Type B pancreatic cell (in vitro differentiated cells): ENCODE measurements at regions not wholly inside any gene's neighbourhood (a gene's known extent, or its start where the extent isn't known, plus 50 kb on each side); places are given as distances from the start of the nearest gene placed in this dataset.
"Not testable (repeated sequence)": the region's sequence is repeated elsewhere in the genome, so short reads cannot be mapped to it uniquely, and the experiment has no call there.

ENCODE experiments used
- DNase-seq: peaks from one replicate; pipeline ENCODE4 v3.0.0; 2021; ENCODE audit warnings: mixed read lengths; ENCODE audit not compliant: unreplicated experiment; ENCODE audit errors: extremely low spot score
- H3K27ac Mint-ChIP-seq: 2 replicates; pipeline ENCODE4 v1.8.0; 2021; ENCODE audit warnings: mild to moderate bottlenecking, mixed read lengths
- H3K27me3 Mint-ChIP-seq: 2 replicates; pipeline ENCODE4 v1.8.0; 2021; ENCODE audit warnings: mixed read lengths
- H3K36me3 Mint-ChIP-seq: 2 replicates; pipeline ENCODE4 v1.8.0; 2021; ENCODE audit warnings: mixed read lengths
- H3K4me1 Mint-ChIP-seq: one replicate; pipeline ENCODE4 v1.8.0; 2021; ENCODE audit warnings: mixed read lengths; ENCODE audit not compliant: unreplicated experiment
- H3K4me3 Mint-ChIP-seq: 2 replicates; pipeline ENCODE4 v1.8.0; 2021; ENCODE audit warnings: mild to moderate bottlenecking, mixed read lengths
- H3K9me3 Mint-ChIP-seq: 2 replicates; pipeline ENCODE4 v1.8.0; 2021; ENCODE audit warnings: mixed read lengths

- not testable (repeated sequence) for H3K27ac Mint-ChIP-seq, DNase-seq
Measured at GRCh38 chr1:148432318-148432717, 50.8 kb downstream of the PPIAL4G start.

GRCh38 chr1:148429856-148430255 is 53.2 kb downstream of the PPIAL4G start:
- H3K9me3 Mint-ChIP-seq, H3K4me1 Mint-ChIP-seq, H3K4me3 Mint-ChIP-seq, DNase-seq, H3K27ac Mint-ChIP-seq, H3K27me3 Mint-ChIP-seq: not testable (repeated sequence)
- H3K36me3 Mint-ChIP-seq: peaks cover 38% of the 10 kb centered on the region

More at GRCh38 chr1:148432318-148432717, 50.8 kb downstream of the PPIAL4G start:
- not testable (repeated sequence) for H3K9me3 Mint-ChIP-seq, H3K27me3 Mint-ChIP-seq, H3K4me1 Mint-ChIP-seq, H3K4me3 Mint-ChIP-seq
- peaks cover 29% of the 10 kb centered on the region for H3K36me3 Mint-ChIP-seq

- DNase-seq, H3K27ac Mint-ChIP-seq, H3K4me3 Mint-ChIP-seq, H3K9me3 Mint-ChIP-seq, H3K27me3 Mint-ChIP-seq: not testable (repeated sequence)
- Mint-ChIP-seq H3K36me3 (peaks cover 40% of the 10 kb centered on the region), H3K4me1 (peaks cover 15% of the 10 kb centered on the region)
Measured at GRCh38 chr1:148426940-148427611, 56.0 kb downstream of the PPIAL4G start.

GRCh38 chr1:148426385-148426784 is 56.7 kb downstream of the PPIAL4G start:
- not testable (repeated sequence) for H3K4me3 Mint-ChIP-seq, H3K27ac Mint-ChIP-seq, H3K27me3 Mint-ChIP-seq, H3K9me3 Mint-ChIP-seq, DNase-seq
- H3K4me1 Mint-ChIP-seq: peaks cover 15% of the 10 kb centered on the region
- peaks cover 33% of the 10 kb centered on the region for H3K36me3 Mint-ChIP-seq

GRCh38 chr1:148424143-148425003 is 58.7 kb downstream of the PPIAL4G start:
- Mint-ChIP-seq H3K36me3 (peaks cover 24% of the 10 kb centered on the region), H3K4me1 (peaks cover 15% of the 10 kb centered on the region), H3K27ac (peak overlapping the region; percentile 91)
- not testable (repeated sequence) for H3K4me3 Mint-ChIP-seq, H3K9me3 Mint-ChIP-seq, DNase-seq, H3K27me3 Mint-ChIP-seq

- Mint-ChIP-seq H3K36me3 (peaks cover 14% of the 10 kb centered on the region), H3K4me1 (peaks cover 15% of the 10 kb centered on the region), H3K27ac (peak overlapping the region; percentile 91)
- H3K4me3 Mint-ChIP-seq, H3K9me3 Mint-ChIP-seq, DNase-seq, H3K27me3 Mint-ChIP-seq: not testable (repeated sequence)
Measured at GRCh38 chr1:148422921-148423320, 60.2 kb downstream of the PPIAL4G start.

GRCh38 chr1:148417241-148417640 is 65.9 kb downstream of the PPIAL4G start:
- not testable (repeated sequence) for H3K4me1 Mint-ChIP-seq, H3K27ac Mint-ChIP-seq, H3K9me3 Mint-ChIP-seq, H3K36me3 Mint-ChIP-seq, DNase-seq, H3K27me3 Mint-ChIP-seq, H3K4me3 Mint-ChIP-seq

- H3K4me1 Mint-ChIP-seq, DNase-seq, H3K9me3 Mint-ChIP-seq, H3K27ac Mint-ChIP-seq, H3K36me3 Mint-ChIP-seq, H3K27me3 Mint-ChIP-seq, H3K4me3 Mint-ChIP-seq: not testable (repeated sequence)
Measured at GRCh38 chr1:148413385-148413784, 69.7 kb downstream of the PPIAL4G start.

GRCh38 chr1:148404786-148405568 is 78.1 kb downstream of the PPIAL4G start:
- not testable (repeated sequence) for H3K36me3 Mint-ChIP-seq, H3K27ac Mint-ChIP-seq, H3K9me3 Mint-ChIP-seq, H3K4me3 Mint-ChIP-seq, DNase-seq, H3K27me3 Mint-ChIP-seq
- H3K4me1 Mint-ChIP-seq: peaks cover 12% of the 10 kb centered on the region

GRCh38 chr1:148403925-148404324 is 79.2 kb downstream of the PPIAL4G start:
- H3K36me3 Mint-ChIP-seq, H3K9me3 Mint-ChIP-seq, H3K27me3 Mint-ChIP-seq, DNase-seq: not testable (repeated sequence)
- H3K27ac Mint-ChIP-seq: peak overlapping the region; percentile 28
- H3K4me3 Mint-ChIP-seq: peak overlapping the region; percentile 72
- peaks cover 12% of the 10 kb centered on the region for H3K4me1 Mint-ChIP-seq

- H3K36me3 Mint-ChIP-seq, DNase-seq, H3K27me3 Mint-ChIP-seq, H3K9me3 Mint-ChIP-seq: not testable (repeated sequence)
- Mint-ChIP-seq H3K4me3 (peak overlapping the region; percentile 99), H3K4me1 (peaks cover 12% of the 10 kb centered on the region), H3K27ac (peak overlapping the region; percentile 97)
Measured at GRCh38 chr1:148403085-148403456, 80.0 kb downstream of the PPIAL4G start.

- H3K4me1 Mint-ChIP-seq: peaks cover 12% of the 10 kb centered on the region
- peak; percentile 73 for DNase-seq
- H3K27me3 Mint-ChIP-seq, H3K36me3 Mint-ChIP-seq, H3K9me3 Mint-ChIP-seq: not testable (repeated sequence)
- H3K27ac Mint-ChIP-seq: peak overlapping the region; percentile 97
- H3K4me3 Mint-ChIP-seq: peak overlapping the region; percentile 99
Measured at GRCh38 chr1:148402152-148403084, 80.7 kb downstream of the PPIAL4G start.

- DNase-seq, H3K27me3 Mint-ChIP-seq, H3K27ac Mint-ChIP-seq, H3K36me3 Mint-ChIP-seq, H3K4me1 Mint-ChIP-seq, H3K4me3 Mint-ChIP-seq, H3K9me3 Mint-ChIP-seq: not testable (repeated sequence)
Measured at GRCh38 chr1:148397516-148397915, 85.6 kb downstream of the PPIAL4G start.
